ENCODE measurements at regions not wholly inside any gene's neighbourhood (a gene's known extent, or its start where the extent isn't known, plus 50 kb on each side); places are given as distances from the start of the nearest gene placed in this dataset.

DNA sequence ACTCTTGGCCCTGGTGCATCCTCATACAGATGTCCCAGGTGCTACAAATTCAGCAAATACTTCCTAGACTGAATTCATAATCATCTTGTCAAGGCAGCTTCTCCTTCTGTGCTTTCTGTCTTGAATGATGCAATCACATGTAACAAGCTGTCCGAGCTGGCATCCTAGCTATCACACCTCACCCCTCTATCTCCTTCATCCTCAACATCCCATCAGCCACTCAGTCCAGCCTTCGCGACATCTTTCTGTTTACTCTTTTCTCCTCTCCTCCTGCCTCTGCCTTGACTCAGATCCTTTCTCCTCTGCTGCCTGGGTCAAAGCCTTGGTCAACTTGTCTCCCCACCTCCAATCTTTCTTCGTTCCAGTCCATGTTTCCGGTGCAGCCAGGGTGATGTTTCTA is 240.4 kb upstream of the CELF2 start:
- H2AFZ ChIP-seq (ENCODE audit: low read depth, low read length, severe bottlenecking): no peak overlapping the region
- H3K4me3 ChIP-seq (ENCODE audit: insufficient read depth, low read length, poor library complexity, severe bottlenecking): no peak overlapping the region
- no peaks in the 10 kb centered on the region for H3K9me2 ChIP-seq (replicated peaks; ENCODE audit: insufficient read depth, low read length)
- no peaks in the 10 kb centered on the region for H3F3A ChIP-seq (ENCODE audit: insufficient read depth)
- H3K9me3 ChIP-seq (ENCODE audit: insufficient read depth, low read length): no peaks in the 10 kb centered on the region
- no peak overlapping the region for H3K9ac ChIP-seq (ENCODE audit: low read length)
- no peak overlapping the region for H3K27ac ChIP-seq (ENCODE audit: low read depth, low read length)
- no peak overlapping the region for H3K4me2 ChIP-seq (ENCODE audit: low read depth, low read length, poor library complexity, severe bottlenecking)
- TF ChIP-seq EZH2phosphoT487 (conservative IDR thresholded peaks at IDR 0.05; ENCODE audit: low read length): no peak
- TF ChIP-seq, protein P1, sequence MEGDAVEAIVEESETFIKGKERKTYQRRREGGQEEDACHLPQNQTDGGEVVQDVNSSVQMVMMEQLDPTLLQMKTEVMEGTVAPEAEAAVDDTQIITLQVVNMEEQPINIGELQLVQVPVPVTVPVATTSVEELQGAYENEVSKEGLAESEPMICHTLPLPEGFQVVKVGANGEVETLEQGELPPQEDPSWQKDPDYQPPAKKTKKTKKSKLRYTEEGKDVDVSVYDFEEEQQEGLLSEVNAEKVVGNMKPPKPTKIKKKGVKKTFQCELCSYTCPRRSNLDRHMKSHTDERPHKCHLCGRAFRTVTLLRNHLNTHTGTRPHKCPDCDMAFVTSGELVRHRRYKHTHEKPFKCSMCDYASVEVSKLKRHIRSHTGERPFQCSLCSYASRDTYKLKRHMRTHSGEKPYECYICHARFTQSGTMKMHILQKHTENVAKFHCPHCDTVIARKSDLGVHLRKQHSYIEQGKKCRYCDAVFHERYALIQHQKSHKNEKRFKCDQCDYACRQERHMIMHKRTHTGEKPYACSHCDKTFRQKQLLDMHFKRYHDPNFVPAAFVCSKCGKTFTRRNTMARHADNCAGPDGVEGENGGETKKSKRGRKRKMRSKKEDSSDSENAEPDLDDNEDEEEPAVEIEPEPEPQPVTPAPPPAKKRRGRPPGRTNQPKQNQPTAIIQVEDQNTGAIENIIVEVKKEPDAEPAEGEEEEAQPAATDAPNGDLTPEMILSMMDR (IDR thresholded peaks at IDR 0.05; ENCODE audit: insufficient read depth, low read length, poor library complexity, severe bottlenecking): no peak
- no peaks in the 10 kb centered on the region for H3K36me3 ChIP-seq (ENCODE audit: low read length)
- H3K27me3 ChIP-seq (ENCODE audit: low read length): no peaks in the 10 kb centered on the region
- H3K79me2 ChIP-seq (ENCODE audit: insufficient read depth, low read length): no peaks in the 10 kb centered on the region
- no peaks in the 10 kb centered on the region for H4K20me1 ChIP-seq (ENCODE audit: low read depth, low read length)

DNA sequence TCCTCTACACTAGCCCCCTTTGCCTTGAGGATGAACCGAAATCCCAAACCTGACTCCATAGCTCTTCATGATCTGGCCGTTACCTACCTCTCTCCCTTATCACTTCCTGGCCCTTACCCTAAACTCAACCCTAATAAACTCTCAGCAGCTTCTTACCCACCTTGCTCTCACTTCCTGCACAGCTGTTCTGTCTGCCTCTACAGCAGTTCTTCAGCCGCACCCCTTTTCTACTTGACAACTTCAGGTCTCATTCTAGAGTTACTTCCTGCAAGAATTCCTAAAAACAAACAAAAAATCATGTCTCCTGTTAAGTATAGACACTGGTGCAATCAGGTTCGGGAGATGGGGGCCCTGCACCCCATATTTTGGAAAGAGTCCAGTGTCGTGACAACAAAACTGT is 239.9 kb upstream of the CELF2 start:
- Histone ChIP-seq H2AFZ (ENCODE audit: low read depth, low read length, severe bottlenecking) (no peak overlapping the region), H3F3A (ENCODE audit: insufficient read depth) (no peaks in the 10 kb centered on the region), H3K36me3 (ENCODE audit: low read length) (no peaks in the 10 kb centered on the region), H3K9ac (ENCODE audit: low read length) (no peak overlapping the region), H3K27ac (ENCODE audit: low read depth, low read length) (no peak overlapping the region), H3K4me3 (ENCODE audit: insufficient read depth, low read length, poor library complexity, severe bottlenecking) (no peak overlapping the region), H3K9me3 (ENCODE audit: insufficient read depth, low read length) (no peaks in the 10 kb centered on the region), H3K9me2 (replicated peaks; ENCODE audit: insufficient read depth, low read length) (no peaks in the 10 kb centered on the region), H3K79me2 (ENCODE audit: insufficient read depth, low read length) (no peaks in the 10 kb centered on the region), H3K4me2 (ENCODE audit: low read depth, low read length, poor library complexity, severe bottlenecking) (no peak overlapping the region), H4K20me1 (ENCODE audit: low read depth, low read length) (no peaks in the 10 kb centered on the region), H3K27me3 (ENCODE audit: low read length) (no peaks in the 10 kb centered on the region)
- TF ChIP-seq, protein P1 (IDR thresholded peaks at IDR 0.05; ENCODE audit: insufficient read depth, low read length, poor library complexity, severe bottlenecking): no peak
- no peak for TF ChIP-seq EZH2phosphoT487 (conservative IDR thresholded peaks at IDR 0.05; ENCODE audit: low read length)

DNA sequence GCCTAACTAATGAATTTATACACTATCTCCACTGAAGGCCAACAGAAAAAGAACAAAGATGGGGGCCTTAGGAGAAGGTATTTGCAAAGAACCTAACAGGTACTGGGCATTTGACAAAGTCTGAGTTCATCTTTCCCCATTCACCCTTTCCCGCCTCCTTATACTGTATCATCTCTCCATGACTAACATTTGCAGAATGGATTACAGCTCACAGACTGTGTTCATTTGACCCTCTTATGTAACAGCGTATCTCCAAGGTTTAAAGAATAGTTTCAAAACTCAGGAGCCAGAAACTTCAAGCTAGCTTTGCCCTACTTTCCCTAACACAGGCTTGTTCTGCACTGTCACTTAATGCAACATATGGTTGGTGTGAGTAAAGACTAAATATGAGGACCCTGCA is 238.7 kb upstream of the CELF2 start:
- Histone ChIP-seq H3K36me3 (ENCODE audit: low read length) (no peaks in the 10 kb centered on the region), H3K79me2 (ENCODE audit: insufficient read depth, low read length) (no peaks in the 10 kb centered on the region), H3F3A (ENCODE audit: insufficient read depth) (no peaks in the 10 kb centered on the region), H4K20me1 (ENCODE audit: low read depth, low read length) (no peaks in the 10 kb centered on the region), H3K9me2 (replicated peaks; ENCODE audit: insufficient read depth, low read length) (no peaks in the 10 kb centered on the region), H3K9ac (ENCODE audit: low read length) (no peak overlapping the region), H3K4me2 (ENCODE audit: low read depth, low read length, poor library complexity, severe bottlenecking) (no peak overlapping the region), H3K27ac (ENCODE audit: low read depth, low read length) (no peak overlapping the region), H2AFZ (ENCODE audit: low read depth, low read length, severe bottlenecking) (no peak overlapping the region), H3K27me3 (ENCODE audit: low read length) (no peaks in the 10 kb centered on the region), H3K4me3 (ENCODE audit: insufficient read depth, low read length, poor library complexity, severe bottlenecking) (no peak overlapping the region), H3K9me3 (ENCODE audit: insufficient read depth, low read length) (no peaks in the 10 kb centered on the region)
- TF ChIP-seq, protein P1 (IDR thresholded peaks at IDR 0.05; ENCODE audit: insufficient read depth, low read length, poor library complexity, severe bottlenecking): no peak
- no peak for TF ChIP-seq EZH2phosphoT487 (conservative IDR thresholded peaks at IDR 0.05; ENCODE audit: low read length)

DNA sequence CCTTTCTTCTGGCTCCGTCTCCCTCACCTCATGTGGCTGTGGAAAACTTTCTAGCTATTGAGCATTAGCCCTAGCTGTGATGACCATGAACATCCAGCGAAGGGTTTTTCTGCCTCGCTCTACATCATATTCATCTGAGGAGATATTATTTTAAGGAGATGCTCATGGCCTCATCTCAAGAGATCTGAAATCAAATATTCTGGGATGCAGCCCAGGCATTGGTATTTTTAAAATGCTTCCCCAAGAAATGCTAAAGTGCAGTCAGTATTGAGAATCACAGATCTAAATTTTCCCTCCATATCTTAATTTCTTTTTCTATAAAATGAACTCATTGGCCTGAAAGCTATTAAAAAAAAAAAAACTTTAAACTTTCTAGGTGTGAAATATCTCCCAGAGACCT is 238.2 kb upstream of the CELF2 start:
- H3K27me3 ChIP-seq (ENCODE audit: low read length): no peaks in the 10 kb centered on the region
- no peak overlapping the region for H2AFZ ChIP-seq (ENCODE audit: low read depth, low read length, severe bottlenecking)
- H3K4me2 ChIP-seq (ENCODE audit: low read depth, low read length, poor library complexity, severe bottlenecking): no peak overlapping the region
- H3K9me3 ChIP-seq (ENCODE audit: insufficient read depth, low read length): no peaks in the 10 kb centered on the region
- H3K9me2 ChIP-seq (replicated peaks; ENCODE audit: insufficient read depth, low read length): no peaks in the 10 kb centered on the region
- H4K20me1 ChIP-seq (ENCODE audit: low read depth, low read length): no peaks in the 10 kb centered on the region
- no peaks in the 10 kb centered on the region for H3F3A ChIP-seq (ENCODE audit: insufficient read depth)
- H3K27ac ChIP-seq (ENCODE audit: low read depth, low read length): no peak overlapping the region
- H3K79me2 ChIP-seq (ENCODE audit: insufficient read depth, low read length): no peaks in the 10 kb centered on the region
- no peak overlapping the region for H3K4me3 ChIP-seq (ENCODE audit: insufficient read depth, low read length, poor library complexity, severe bottlenecking)
- no peaks in the 10 kb centered on the region for H3K36me3 ChIP-seq (ENCODE audit: low read length)
- H3K9ac ChIP-seq (ENCODE audit: low read length): no peak overlapping the region
- TF ChIP-seq EZH2phosphoT487 (conservative IDR thresholded peaks at IDR 0.05; ENCODE audit: low read length): no peak
- TF ChIP-seq, protein P1 (IDR thresholded peaks at IDR 0.05; ENCODE audit: insufficient read depth, low read length, poor library complexity, severe bottlenecking): no peak
